GM12864 (cell line): ENCODE measurements at regions not wholly inside any gene's neighbourhood (a gene's known extent, or its start where the extent isn't known, plus 50 kb on each side); places are given as distances from the start of the nearest gene placed in this dataset.

Experiments
- DNase-seq: peaks from one replicate; pipeline ENCODE4 v3.0.0-alpha.2; 2011; ENCODE audit warnings: low read depth
- H3K4me3 ChIP-seq: 2 replicates; pipeline ENCODE4 v1.5.1; 2011; ENCODE audit warnings: mild to moderate bottlenecking, low read depth, low read length, control low read depth
- TF ChIP-seq, protein P1 (sequence below): IDR thresholded peaks from 2 replicates; pipeline ENCODE4 v1.5.1; 2011; ENCODE audit warnings: low read depth, mild to moderate bottlenecking, moderate library complexity, low read length, control low read depth, inconsistent platforms; ENCODE audit errors: missing control alignments

DNA sequence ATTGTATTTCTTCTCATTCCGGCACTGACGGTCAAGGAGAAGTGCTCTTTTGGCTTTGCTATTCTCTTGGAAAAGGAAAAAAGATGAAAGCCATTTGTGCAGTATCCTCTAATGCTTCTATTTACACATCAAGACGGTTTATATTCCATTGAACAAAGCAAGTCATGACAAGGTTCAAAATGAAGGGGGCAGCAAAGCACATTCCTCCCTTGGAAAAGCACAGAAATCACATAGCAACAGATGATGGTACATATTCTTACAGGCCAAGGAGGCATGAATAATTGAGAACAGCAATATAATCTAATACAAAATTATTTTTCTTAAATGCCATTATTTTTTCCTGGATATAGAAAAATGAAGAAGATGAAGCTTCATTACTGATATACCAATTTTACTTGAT, 508.2 kb upstream of the JAG1 start:
- H3K4me3 ChIP-seq: no peak overlapping the region
- TF ChIP-seq, protein P1, sequence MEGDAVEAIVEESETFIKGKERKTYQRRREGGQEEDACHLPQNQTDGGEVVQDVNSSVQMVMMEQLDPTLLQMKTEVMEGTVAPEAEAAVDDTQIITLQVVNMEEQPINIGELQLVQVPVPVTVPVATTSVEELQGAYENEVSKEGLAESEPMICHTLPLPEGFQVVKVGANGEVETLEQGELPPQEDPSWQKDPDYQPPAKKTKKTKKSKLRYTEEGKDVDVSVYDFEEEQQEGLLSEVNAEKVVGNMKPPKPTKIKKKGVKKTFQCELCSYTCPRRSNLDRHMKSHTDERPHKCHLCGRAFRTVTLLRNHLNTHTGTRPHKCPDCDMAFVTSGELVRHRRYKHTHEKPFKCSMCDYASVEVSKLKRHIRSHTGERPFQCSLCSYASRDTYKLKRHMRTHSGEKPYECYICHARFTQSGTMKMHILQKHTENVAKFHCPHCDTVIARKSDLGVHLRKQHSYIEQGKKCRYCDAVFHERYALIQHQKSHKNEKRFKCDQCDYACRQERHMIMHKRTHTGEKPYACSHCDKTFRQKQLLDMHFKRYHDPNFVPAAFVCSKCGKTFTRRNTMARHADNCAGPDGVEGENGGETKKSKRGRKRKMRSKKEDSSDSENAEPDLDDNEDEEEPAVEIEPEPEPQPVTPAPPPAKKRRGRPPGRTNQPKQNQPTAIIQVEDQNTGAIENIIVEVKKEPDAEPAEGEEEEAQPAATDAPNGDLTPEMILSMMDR: no peak
- no peak for DNase-seq

DNA sequence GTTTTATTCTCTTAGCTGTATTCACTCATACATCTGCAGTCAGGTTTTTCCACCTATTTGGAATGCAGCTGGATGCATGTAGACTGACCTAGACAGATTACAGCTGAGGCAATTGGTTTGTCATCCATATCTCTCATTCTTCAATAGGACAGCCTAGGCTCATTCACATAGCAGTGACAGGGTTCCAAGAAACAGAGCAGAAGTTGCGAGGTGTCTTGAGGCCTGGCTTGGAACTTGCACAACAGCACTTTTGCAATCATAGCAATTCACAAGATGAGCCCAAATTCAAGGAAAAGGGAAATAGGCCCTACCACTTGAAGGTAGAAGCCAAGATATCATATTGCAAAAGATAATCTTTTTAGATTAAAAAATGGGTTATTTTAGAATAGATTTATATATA, 508.9 kb upstream of the JAG1 start:
- H3K4me3 ChIP-seq: no peak overlapping the region
- TF ChIP-seq, protein P1: no peak
- no peak for DNase-seq

DNA sequence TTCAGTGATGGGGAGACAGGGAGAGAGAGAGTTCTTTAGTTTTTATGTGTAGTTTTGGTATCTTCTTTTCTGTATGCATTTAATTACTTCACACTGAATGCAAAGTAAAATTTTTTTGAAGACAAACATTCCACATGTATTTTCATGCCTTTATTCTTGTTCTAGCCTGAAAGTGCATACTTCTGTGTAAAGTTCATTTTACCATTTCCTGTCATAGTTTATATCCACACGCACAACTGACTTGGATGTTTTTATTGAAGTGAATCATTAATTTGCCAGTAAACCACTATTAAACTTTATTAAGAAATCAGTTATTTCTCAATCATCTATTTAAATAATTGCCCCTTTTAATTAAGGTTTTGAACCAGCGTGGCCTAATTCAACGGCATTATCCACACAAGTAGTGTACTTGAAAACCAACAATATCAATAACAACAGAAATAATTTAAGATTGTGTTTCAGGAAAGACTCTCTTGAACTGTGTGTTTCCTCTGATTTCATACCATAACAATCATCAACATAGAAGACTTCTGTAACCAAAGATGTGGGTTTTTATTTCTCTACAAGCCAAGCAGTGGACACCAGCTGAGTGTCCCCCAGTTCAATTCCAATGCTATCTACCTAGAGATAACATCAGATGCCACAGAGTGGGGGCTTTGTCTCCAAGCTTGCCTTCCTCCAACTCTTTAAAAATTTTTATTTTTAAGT, 512.7 kb upstream of the JAG1 start:
- TF ChIP-seq, protein P1: no peak
- H3K4me3 ChIP-seq: no peak overlapping the region
- DNase-seq: no peak

DNA sequence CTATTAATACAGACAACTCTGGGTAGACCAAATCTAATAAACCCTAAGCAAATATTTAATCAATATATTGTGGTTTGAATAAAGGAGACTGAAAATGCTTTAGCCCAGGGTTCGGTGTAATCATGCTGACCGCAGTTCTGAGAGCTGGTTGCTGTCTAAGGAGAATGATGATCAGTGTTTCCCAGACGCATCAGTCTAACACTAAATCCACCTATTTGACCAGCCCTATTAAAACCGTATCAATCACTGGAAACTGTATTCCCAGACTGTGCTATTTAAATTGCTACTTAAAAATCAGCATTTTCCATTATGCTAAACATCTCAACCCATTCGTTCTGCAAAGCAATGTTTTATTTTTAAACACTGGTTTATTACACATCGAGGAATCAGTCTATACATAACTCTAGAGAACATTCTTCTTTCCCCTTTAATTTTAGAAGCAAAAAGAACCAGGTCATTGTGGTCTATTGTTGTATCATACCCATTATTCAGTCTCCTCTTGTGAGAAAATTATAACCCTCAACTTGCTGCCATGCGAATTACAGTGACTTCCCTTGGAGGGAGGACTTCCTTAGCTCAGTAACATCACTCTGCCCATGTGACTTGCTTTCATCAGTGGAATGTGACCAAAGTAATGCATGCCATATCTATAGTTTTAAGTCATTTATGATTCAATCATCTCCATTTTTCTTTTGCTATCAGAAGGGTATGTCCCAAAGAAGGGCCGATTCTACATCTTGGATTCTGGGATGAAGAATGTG, 515.2 kb upstream of the JAG1 start:
- DNase-seq: no peak
- H3K4me3 ChIP-seq: no peak overlapping the region
- TF ChIP-seq, protein P1: no peak

DNA sequence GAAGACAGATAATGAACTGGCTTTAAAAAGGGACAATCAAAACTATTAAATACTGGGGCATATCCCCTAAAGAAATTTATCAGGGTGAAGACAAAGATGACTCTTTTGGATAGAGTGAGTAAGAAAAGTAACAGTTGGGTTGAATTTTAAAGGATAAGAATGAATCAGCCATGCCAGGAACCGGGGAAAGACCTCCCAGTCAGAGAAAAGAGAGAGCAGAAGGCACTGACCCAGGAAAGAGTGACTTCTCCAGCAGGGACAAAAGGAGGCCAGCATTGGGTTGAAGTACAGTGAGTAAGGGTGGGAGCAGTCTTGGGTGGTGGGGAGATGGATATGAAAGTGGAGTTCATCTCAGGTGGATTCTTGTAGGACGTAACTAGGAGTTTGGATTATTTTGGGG, 516.9 kb upstream of the JAG1 start:
- no peak for DNase-seq
- TF ChIP-seq, protein P1: no peak
- no peak overlapping the region for H3K4me3 ChIP-seq

DNA sequence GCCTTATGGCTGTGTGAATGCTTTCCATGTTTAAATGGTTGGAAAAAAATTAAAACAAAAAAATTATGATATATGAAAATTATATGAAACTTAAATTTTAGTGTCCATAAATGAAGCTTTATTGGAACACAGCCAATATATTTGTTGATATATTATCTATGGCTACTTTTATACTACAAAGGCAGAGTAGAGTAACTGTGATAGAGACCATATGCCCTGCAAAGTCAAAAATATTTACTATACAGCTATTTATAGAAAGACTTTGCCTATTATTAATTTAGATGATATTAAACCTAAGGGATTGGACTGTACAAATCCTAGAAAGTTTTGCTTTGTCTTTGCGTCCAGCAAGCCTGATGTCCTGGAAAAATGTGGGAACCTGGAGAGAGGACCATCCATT, 518.3 kb upstream of the JAG1 start:
- H3K4me3 ChIP-seq: no peak overlapping the region
- TF ChIP-seq, protein P1: no peak
- DNase-seq: no peak
